Stimulated activated naive B cell treated with anti-CD40 and anti-IgM and Interleukin-4, amounts not matched to agents 10 μg/mL and 1 μg/mL and 100 μg/mL, for 72 hours (primary cell): ENCODE measurements at regions not wholly inside any gene's neighbourhood (a gene's known extent, or its start where the extent isn't known, plus 50 kb on each side); places are given as distances from the start of the nearest gene placed in this dataset.

ENCODE experiments used
- ATAC-seq, 2 donors: fragments of 150-1000 bp; cut with Tn5 transposase; replicated peaks; 2 replicates each; pipeline ENCODE4 v1.10.0; 2021; ENCODE audit warnings: moderate library complexity in 1 of 2
- DNase-seq: peaks from one replicate; pipeline ENCODE4 v3.0.0; 2021
- H3K27ac Mint-ChIP-seq: one replicate; pipeline ENCODE4 v1.8.0; 2022; ENCODE audit warnings: mild to moderate bottlenecking, mixed read lengths
- H3K27me3 Mint-ChIP-seq, 2 donors: one replicate each; pipeline ENCODE4 v1.8.0; 2022; ENCODE audit warnings: mixed read lengths in 2 of 2
- H3K36me3 Mint-ChIP-seq, 2 donors: one replicate each; pipeline ENCODE4 v1.8.0; 2022; ENCODE audit warnings: mixed read lengths in 2 of 2, mild to moderate bottlenecking in 1 of 2
- H3K4me1 Mint-ChIP-seq, 2 donors: one replicate each; pipeline ENCODE4 v1.8.0; 2022; ENCODE audit warnings: mixed read lengths in 2 of 2, mild to moderate bottlenecking in 1 of 2
- H3K4me3 Mint-ChIP-seq, 2 donors: one replicate each; pipeline ENCODE4 v1.8.0; 2022; ENCODE audit warnings: mild to moderate bottlenecking in 2 of 2, mixed read lengths in 2 of 2, moderate library complexity in 1 of 2
- H3K9me3 Mint-ChIP-seq, 2 donors: one replicate each; pipeline ENCODE4 v1.8.0; 2022; ENCODE audit warnings: mixed read lengths in 2 of 2, mild to moderate bottlenecking in 1 of 2

GRCh38 chr2:128710242-128710641, 391.6 kb upstream of the HS6ST1 start:
- DNase-seq (no peak), ATAC-seq (no peak)
- Mint-ChIP-seq H3K4me1 (peaks cover 4 to 7% of the 10 kb centered on the region in 2 donors), H3K27me3 (peaks cover 6 to 9% of the 10 kb centered on the region in 2 donors), H3K36me3 (peaks cover 4 to 21% of the 10 kb centered on the region in 2 donors), H3K27ac (no peak overlapping the region), H3K4me3 (no peak overlapping the region), H3K9me3 (peaks cover 14 to 29% of the 10 kb centered on the region in 2 donors)

GRCh38 chr2:128710729-128711128, 392.1 kb upstream of the HS6ST1 start:
- Mint-ChIP-seq H3K27ac (no peak overlapping the region), H3K4me3 (no peak overlapping the region), H3K36me3 (peaks cover 4 to 21% of the 10 kb centered on the region in 2 donors), H3K4me1 (peaks cover 4 to 7% of the 10 kb centered on the region in 2 donors), H3K9me3 (peaks cover 14 to 28% of the 10 kb centered on the region in 2 donors), H3K27me3 (peaks cover 10 to 14% of the 10 kb centered on the region in 2 donors)
- DNase-seq, result no peak
- ATAC-seq, result no peak

GRCh38 chr2:128714285-128714684, 395.6 kb upstream of the HS6ST1 start:
- Mint-ChIP-seq H3K27me3 (peaks cover 18 to 24% of the 10 kb centered on the region in 2 donors), H3K4me3 (no peak overlapping the region), H3K4me1 (peaks cover 4 to 7% of the 10 kb centered on the region in 2 donors), H3K27ac (no peak overlapping the region), H3K9me3 (peaks cover 3 to 11% of the 10 kb centered on the region in 2 donors), H3K36me3 (peaks cover 1 to 5% of the 10 kb centered on the region in 2 donors)
- DNase-seq, result no peak
- ATAC-seq, result no peak

GRCh38 chr2:128714851-128715312, 396.2 kb upstream of the HS6ST1 start:
- Mint-ChIP-seq H3K27me3 (peaks cover 18 to 24% of the 10 kb centered on the region in 2 donors), H3K4me3 (no peak overlapping the region), H3K36me3 (no peaks in the 10 kb centered on the region), H3K4me1 (peaks cover 4 to 7% of the 10 kb centered on the region in 2 donors), H3K27ac (no peak overlapping the region), H3K9me3 (peaks cover 0 to 6% of the 10 kb centered on the region in 2 donors)
- ATAC-seq (no peak), DNase-seq (no peak)

GRCh38 chr2:128715360-128715759, 396.7 kb upstream of the HS6ST1 start:
- ATAC-seq (no peak), DNase-seq (no peak)
- H3K36me3 Mint-ChIP-seq, result no peaks in the 10 kb centered on the region
- no peak overlapping the region for H3K27ac Mint-ChIP-seq
- H3K27me3 Mint-ChIP-seq, result peaks cover 18 to 24% of the 10 kb centered on the region in 2 donors
- no peak overlapping the region for H3K4me3 Mint-ChIP-seq
- H3K9me3 Mint-ChIP-seq, result peaks cover 0 to 2% of the 10 kb centered on the region in 2 donors
- peaks cover 3 to 4% of the 10 kb centered on the region in 2 donors for H3K4me1 Mint-ChIP-seq

GRCh38 chr2:128716299-128716721, 397.6 kb upstream of the HS6ST1 start:
- ATAC-seq, result no peak
- Mint-ChIP-seq H3K36me3 (no peaks in the 10 kb centered on the region), H3K4me3 (no peak overlapping the region), H3K4me1 (peaks cover 0 to 4% of the 10 kb centered on the region in 2 donors), H3K27ac (no peak overlapping the region), H3K9me3 (no peaks in the 10 kb centered on the region), H3K27me3 (peaks cover 18 to 24% of the 10 kb centered on the region in 2 donors)
- DNase-seq, result no peak

- Mint-ChIP-seq H3K27me3 (peaks cover 18 to 24% of the 10 kb centered on the region in 2 donors), H3K27ac (no peak overlapping the region), H3K4me1 (peaks cover 0 to 4% of the 10 kb centered on the region in 2 donors), H3K4me3 (no peak overlapping the region), H3K36me3 (no peaks in the 10 kb centered on the region), H3K9me3 (no peaks in the 10 kb centered on the region)
- DNase-seq, result no peak
- ATAC-seq, result no peak
Measured at GRCh38 chr2:128717758-128718710, 399.4 kb upstream of the HS6ST1 start.

GRCh38 chr2:128720080-128721022, 401.7 kb upstream of the HS6ST1 start:
- Mint-ChIP-seq H3K4me3 (no peak overlapping the region), H3K27ac (no peak overlapping the region), H3K4me1 (no peaks in the 10 kb centered on the region), H3K9me3 (no peaks in the 10 kb centered on the region), H3K27me3 (peaks cover 12 to 14% of the 10 kb centered on the region in 2 donors), H3K36me3 (no peaks in the 10 kb centered on the region)
- DNase-seq, result no peak
- ATAC-seq, result no peak

- H3K27ac Mint-ChIP-seq, result no peak overlapping the region
- H3K36me3 Mint-ChIP-seq, result no peaks in the 10 kb centered on the region
- H3K27me3 Mint-ChIP-seq, result peaks cover 4 to 9% of the 10 kb centered on the region in 2 donors
- H3K4me1 Mint-ChIP-seq, result no peaks in the 10 kb centered on the region
- H3K9me3 Mint-ChIP-seq, result no peaks in the 10 kb centered on the region
- DNase-seq (no peak), ATAC-seq (no peak)
- H3K4me3 Mint-ChIP-seq, result no peak overlapping the region
Measured at GRCh38 chr2:128721096-128721495, 402.4 kb upstream of the HS6ST1 start.

- Mint-ChIP-seq H3K4me1 (peaks cover 0 to 1% of the 10 kb centered on the region in 2 donors), H3K27ac (no peak overlapping the region), H3K27me3 (peaks cover 0 to 4% of the 10 kb centered on the region in 2 donors), H3K4me3 (no peak overlapping the region), H3K9me3 (no peaks in the 10 kb centered on the region), H3K36me3 (no peaks in the 10 kb centered on the region)
- ATAC-seq (no peak), DNase-seq (no peak)
Measured at GRCh38 chr2:128722489-128722888, 403.8 kb upstream of the HS6ST1 start.

GRCh38 chr2:128724547-128724946, 405.9 kb upstream of the HS6ST1 start:
- DNase-seq (no peak), ATAC-seq (no peak)
- Mint-ChIP-seq H3K36me3 (peaks cover 3 to 4% of the 10 kb centered on the region in 2 donors), H3K9me3 (peaks cover 6% of the 10 kb centered on the region in 2 donors), H3K4me1 (peaks cover 0 to 1% of the 10 kb centered on the region in 2 donors), H3K27ac (no peak overlapping the region), H3K27me3 (no peaks in the 10 kb centered on the region), H3K4me3 (no peak overlapping the region)

GRCh38 chr2:128724972-128725371, 406.3 kb upstream of the HS6ST1 start:
- H3K4me1 Mint-ChIP-seq, result peaks cover 0 to 1% of the 10 kb centered on the region in 2 donors
- ATAC-seq (no peak), DNase-seq (no peak)
- H3K27me3 Mint-ChIP-seq, result no peaks in the 10 kb centered on the region
- peaks cover 6% of the 10 kb centered on the region in 2 donors for H3K9me3 Mint-ChIP-seq
- no peak overlapping the region for H3K4me3 Mint-ChIP-seq
- no peak overlapping the region for H3K27ac Mint-ChIP-seq
- peaks cover 3 to 4% of the 10 kb centered on the region in 2 donors for H3K36me3 Mint-ChIP-seq

GRCh38 chr2:128726236-128726635, 407.6 kb upstream of the HS6ST1 start:
- Mint-ChIP-seq H3K4me3 (no peak overlapping the region), H3K4me1 (peaks cover 0 to 1% of the 10 kb centered on the region in 2 donors), H3K27ac (no peak overlapping the region), H3K27me3 (no peaks in the 10 kb centered on the region), H3K36me3 (peaks cover 3 to 4% of the 10 kb centered on the region in 2 donors), H3K9me3 (peaks cover 6% of the 10 kb centered on the region in 2 donors)
- no peak for DNase-seq
- ATAC-seq, result no peak

GRCh38 chr2:128726911-128727310, 408.2 kb upstream of the HS6ST1 start:
- Mint-ChIP-seq H3K4me1 (peaks cover 0 to 1% of the 10 kb centered on the region in 2 donors), H3K27ac (no peak overlapping the region), H3K4me3 (no peak overlapping the region), H3K27me3 (no peaks in the 10 kb centered on the region), H3K36me3 (peaks cover 3 to 4% of the 10 kb centered on the region in 2 donors), H3K9me3 (peaks cover 6% of the 10 kb centered on the region in 2 donors)
- ATAC-seq (no peak), DNase-seq (no peak)
